ENCODE measurements at regions not wholly inside any gene's neighbourhood (a gene's known extent, or its start where the extent isn't known, plus 50 kb on each side); places are given as distances from the start of the nearest gene placed in this dataset.

GRCh38 chr9:636931-637591, 204.4 kb upstream of the DMRT1 start:
- TF ChIP-seq, protein P1, sequence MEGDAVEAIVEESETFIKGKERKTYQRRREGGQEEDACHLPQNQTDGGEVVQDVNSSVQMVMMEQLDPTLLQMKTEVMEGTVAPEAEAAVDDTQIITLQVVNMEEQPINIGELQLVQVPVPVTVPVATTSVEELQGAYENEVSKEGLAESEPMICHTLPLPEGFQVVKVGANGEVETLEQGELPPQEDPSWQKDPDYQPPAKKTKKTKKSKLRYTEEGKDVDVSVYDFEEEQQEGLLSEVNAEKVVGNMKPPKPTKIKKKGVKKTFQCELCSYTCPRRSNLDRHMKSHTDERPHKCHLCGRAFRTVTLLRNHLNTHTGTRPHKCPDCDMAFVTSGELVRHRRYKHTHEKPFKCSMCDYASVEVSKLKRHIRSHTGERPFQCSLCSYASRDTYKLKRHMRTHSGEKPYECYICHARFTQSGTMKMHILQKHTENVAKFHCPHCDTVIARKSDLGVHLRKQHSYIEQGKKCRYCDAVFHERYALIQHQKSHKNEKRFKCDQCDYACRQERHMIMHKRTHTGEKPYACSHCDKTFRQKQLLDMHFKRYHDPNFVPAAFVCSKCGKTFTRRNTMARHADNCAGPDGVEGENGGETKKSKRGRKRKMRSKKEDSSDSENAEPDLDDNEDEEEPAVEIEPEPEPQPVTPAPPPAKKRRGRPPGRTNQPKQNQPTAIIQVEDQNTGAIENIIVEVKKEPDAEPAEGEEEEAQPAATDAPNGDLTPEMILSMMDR (IDR thresholded peaks at IDR 0.05): no peak
- no peak for TF ChIP-seq POLR2AphosphoS5 (IDR thresholded peaks at IDR 0.05)
